Astrocyte (in vitro differentiated cells and primary cell): ENCODE measurements at regions not wholly inside any gene's neighbourhood (a gene's known extent, or its start where the extent isn't known, plus 50 kb on each side); places are given as distances from the start of the nearest gene placed in this dataset.

ENCODE experiments used
- DNase-seq: peaks from one replicate; pipeline ENCODE4 v3.0.0-alpha.2; 2010; ENCODE audit warnings: low read depth
- FAIRE-seq: peaks from 2 replicates; lab custom pipeline; 2011; peaks lifted over from hg19 to GRCh38; lab: Jason Lieb, UNC
- H2AFZ ChIP-seq: 2 replicates; pipeline ENCODE4 v1.6.0; 2012; ENCODE audit warnings: low read depth, low read length, inconsistent platforms
- H3K27ac ChIP-seq: 2 replicates; pipeline ENCODE4 v1.5.1; 2011; ENCODE audit warnings: low read depth, low read length, inconsistent platforms
- H3K27me3 ChIP-seq: 2 replicates; pipeline ENCODE4 v1.6.0; 2011; ENCODE audit warnings: low read length, inconsistent platforms; ENCODE audit not compliant: insufficient read depth
- H3K36me3 ChIP-seq: 2 replicates; pipeline ENCODE4 v1.5.1; 2011; ENCODE audit warnings: low read length, inconsistent platforms; ENCODE audit not compliant: insufficient read depth
- H3K4me1 ChIP-seq: 2 replicates; pipeline ENCODE4 v1.5.1; 2011; ENCODE audit warnings: low read length, inconsistent platforms; ENCODE audit not compliant: insufficient read depth
- H3K4me2 ChIP-seq: 2 replicates; pipeline ENCODE4 v1.6.0; 2012; ENCODE audit warnings: low read length, inconsistent platforms
- H3K4me3 ChIP-seq: 2 replicates; pipeline ENCODE4 v1.5.1; 2011; ENCODE audit warnings: low read depth, mild to moderate bottlenecking, low read length, inconsistent platforms; ENCODE audit not compliant: insufficient read depth
- H3K79me2 ChIP-seq: 2 replicates; pipeline ENCODE4 v1.6.0; 2012; ENCODE audit warnings: mild to moderate bottlenecking, low read length, inconsistent platforms; ENCODE audit not compliant: insufficient read depth
- H3K9ac ChIP-seq: 2 replicates; pipeline ENCODE4 v1.6.0; 2012; ENCODE audit warnings: mild to moderate bottlenecking, low read length, inconsistent platforms
- H3K9me3 ChIP-seq: 2 replicates; pipeline ENCODE4 v1.5.1; 2012; ENCODE audit warnings: low read depth, mild to moderate bottlenecking, low read length, inconsistent platforms; ENCODE audit not compliant: insufficient read depth
- H4K20me1 ChIP-seq: 2 replicates; pipeline ENCODE4 v1.6.0; 2012; ENCODE audit warnings: low read length, inconsistent platforms; ENCODE audit not compliant: insufficient read depth
- H3K27ac Mint-ChIP-seq: one replicate; pipeline ENCODE4 v1.8.0; 2021; ENCODE audit warnings: mild to moderate bottlenecking, mixed read lengths; ENCODE audit not compliant: unreplicated experiment
- H3K27me3 Mint-ChIP-seq: one replicate; pipeline ENCODE4 v1.8.0; 2021; ENCODE audit warnings: low read depth, mixed read lengths; ENCODE audit not compliant: unreplicated experiment
- H3K36me3 Mint-ChIP-seq: one replicate; pipeline ENCODE4 v1.8.0; 2021; ENCODE audit warnings: low read depth, mixed read lengths; ENCODE audit not compliant: unreplicated experiment
- H3K4me1 Mint-ChIP-seq: one replicate; pipeline ENCODE4 v1.8.0; 2021; ENCODE audit warnings: low read depth, mixed read lengths; ENCODE audit not compliant: unreplicated experiment
- H3K4me3 Mint-ChIP-seq: one replicate; pipeline ENCODE4 v1.8.0; 2021; ENCODE audit warnings: mild to moderate bottlenecking, moderate library complexity, mixed read lengths; ENCODE audit not compliant: unreplicated experiment
- H3K9me3 Mint-ChIP-seq: one replicate; pipeline ENCODE4 v1.8.0; 2021; ENCODE audit warnings: mild to moderate bottlenecking, mixed read lengths; ENCODE audit not compliant: unreplicated experiment
- EZH2 ChIP-seq: IDR thresholded peaks from 2 replicates; pipeline ENCODE4 v1.6.1; 2012; ENCODE audit warnings: mild to moderate bottlenecking, low read length, inconsistent platforms; ENCODE audit not compliant: insufficient read depth
- TF ChIP-seq, protein P1 (sequence below): IDR thresholded peaks from 2 replicates; pipeline ENCODE4 v1.5.1; 2011; ENCODE audit warnings: low read depth, mild to moderate bottlenecking, inconsistent platforms, low read length, moderate library complexity; ENCODE audit not compliant: insufficient read depth

DNA sequence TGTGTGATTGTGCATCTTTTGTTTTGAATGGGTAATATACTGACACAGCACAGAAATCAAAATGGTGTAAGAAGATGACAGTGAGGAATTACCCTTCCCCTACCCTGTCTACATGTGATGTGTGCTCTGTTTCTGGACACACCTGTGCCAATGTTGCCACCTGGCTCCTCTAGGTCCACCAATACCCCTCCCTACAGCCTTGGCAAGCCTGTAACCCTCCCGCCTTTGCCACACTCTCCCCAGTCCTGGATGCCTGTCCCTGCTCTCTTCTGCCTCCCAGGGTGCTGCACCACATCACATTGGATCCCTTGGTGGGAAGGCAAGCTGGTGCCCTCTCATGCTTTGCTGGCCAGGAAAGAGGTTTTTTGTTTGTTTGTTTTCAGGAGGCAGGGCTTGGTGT lies 289.5 kb upstream of the N4BP1 start:
- no peak overlapping the region for H3K4me2 ChIP-seq
- Mint-ChIP-seq H3K27me3 (peaks cover 33% of the 10 kb centered on the region), H3K9me3 (peaks cover 1% of the 10 kb centered on the region), H3K36me3 (no peaks in the 10 kb centered on the region), H3K27ac (no peak overlapping the region), H3K4me3 (no peak overlapping the region), H3K4me1 (no peaks in the 10 kb centered on the region)
- H2AFZ ChIP-seq, result no peak overlapping the region
- H3K9me3 ChIP-seq, result no peaks in the 10 kb centered on the region
- no peak overlapping the region for H3K4me3 ChIP-seq
- no peaks in the 10 kb centered on the region for H4K20me1 ChIP-seq
- H3K27ac ChIP-seq, result no peak overlapping the region
- FAIRE-seq, result no peak
- no peaks in the 10 kb centered on the region for H3K79me2 ChIP-seq
- H3K36me3 ChIP-seq, result no peaks in the 10 kb centered on the region
- H3K27me3 ChIP-seq, result no peaks in the 10 kb centered on the region
- H3K4me1 ChIP-seq, result no peaks in the 10 kb centered on the region
- no peak for TF ChIP-seq EZH2
- TF ChIP-seq, protein P1, sequence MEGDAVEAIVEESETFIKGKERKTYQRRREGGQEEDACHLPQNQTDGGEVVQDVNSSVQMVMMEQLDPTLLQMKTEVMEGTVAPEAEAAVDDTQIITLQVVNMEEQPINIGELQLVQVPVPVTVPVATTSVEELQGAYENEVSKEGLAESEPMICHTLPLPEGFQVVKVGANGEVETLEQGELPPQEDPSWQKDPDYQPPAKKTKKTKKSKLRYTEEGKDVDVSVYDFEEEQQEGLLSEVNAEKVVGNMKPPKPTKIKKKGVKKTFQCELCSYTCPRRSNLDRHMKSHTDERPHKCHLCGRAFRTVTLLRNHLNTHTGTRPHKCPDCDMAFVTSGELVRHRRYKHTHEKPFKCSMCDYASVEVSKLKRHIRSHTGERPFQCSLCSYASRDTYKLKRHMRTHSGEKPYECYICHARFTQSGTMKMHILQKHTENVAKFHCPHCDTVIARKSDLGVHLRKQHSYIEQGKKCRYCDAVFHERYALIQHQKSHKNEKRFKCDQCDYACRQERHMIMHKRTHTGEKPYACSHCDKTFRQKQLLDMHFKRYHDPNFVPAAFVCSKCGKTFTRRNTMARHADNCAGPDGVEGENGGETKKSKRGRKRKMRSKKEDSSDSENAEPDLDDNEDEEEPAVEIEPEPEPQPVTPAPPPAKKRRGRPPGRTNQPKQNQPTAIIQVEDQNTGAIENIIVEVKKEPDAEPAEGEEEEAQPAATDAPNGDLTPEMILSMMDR, result no peak
- no peak for DNase-seq
- no peak overlapping the region for H3K9ac ChIP-seq

GRCh38 chr16:48897698-48898205 lies 287.8 kb upstream of the N4BP1 start:
- no peaks in the 10 kb centered on the region for H3K4me1 Mint-ChIP-seq
- Histone ChIP-seq H4K20me1 (no peaks in the 10 kb centered on the region), H3K4me3 (no peak overlapping the region), H3K27me3 (no peaks in the 10 kb centered on the region), H3K4me2 (no peak overlapping the region), H3K79me2 (no peaks in the 10 kb centered on the region), H3K27ac (no peak overlapping the region), H3K4me1 (no peaks in the 10 kb centered on the region), H2AFZ (no peak overlapping the region), H3K36me3 (no peaks in the 10 kb centered on the region), H3K9me3 (no peaks in the 10 kb centered on the region), H3K9ac (no peak overlapping the region)
- H3K9me3 Mint-ChIP-seq, result peaks cover 1% of the 10 kb centered on the region
- no peak overlapping the region for H3K4me3 Mint-ChIP-seq
- H3K27me3 Mint-ChIP-seq, result peaks cover 40% of the 10 kb centered on the region
- no peaks in the 10 kb centered on the region for H3K36me3 Mint-ChIP-seq
- no peak for FAIRE-seq
- no peak for DNase-seq
- TF ChIP-seq EZH2, result no peak
- TF ChIP-seq, protein P1, result no peak
- no peak overlapping the region for H3K27ac Mint-ChIP-seq

DNA sequence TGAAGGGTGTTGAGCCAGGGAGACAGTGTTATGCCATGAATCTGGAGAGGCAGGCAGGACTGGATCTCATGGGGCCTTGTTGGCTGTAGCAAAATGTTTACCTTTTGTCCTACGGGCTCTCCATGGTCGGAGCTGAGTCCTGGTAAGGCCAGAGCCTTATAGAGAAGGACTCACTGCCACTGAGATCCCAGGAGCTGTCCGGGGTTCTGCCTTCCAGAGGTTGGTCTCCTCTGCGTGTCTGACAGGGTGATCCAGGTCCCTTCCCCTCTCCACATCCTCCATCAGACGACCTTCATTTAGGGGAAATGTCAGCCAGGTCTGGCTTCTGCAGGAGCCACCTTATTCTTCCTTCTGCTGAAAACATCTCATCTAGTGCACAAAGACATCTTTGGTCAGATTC lies 285.2 kb upstream of the N4BP1 start:
- Histone ChIP-seq H3K36me3 (no peaks in the 10 kb centered on the region), H3K4me2 (no peak overlapping the region), H3K27me3 (no peaks in the 10 kb centered on the region), H3K4me1 (no peaks in the 10 kb centered on the region), H3K9ac (no peak overlapping the region), H3K79me2 (no peaks in the 10 kb centered on the region), H3K27ac (no peak overlapping the region), H3K4me3 (no peak overlapping the region), H3K9me3 (no peaks in the 10 kb centered on the region), H4K20me1 (no peaks in the 10 kb centered on the region), H2AFZ (no peak overlapping the region)
- Mint-ChIP-seq H3K9me3 (peaks cover 1% of the 10 kb centered on the region), H3K36me3 (no peaks in the 10 kb centered on the region), H3K4me1 (no peaks in the 10 kb centered on the region), H3K4me3 (no peak overlapping the region), H3K27ac (no peak overlapping the region), H3K27me3 (peaks cover 37% of the 10 kb centered on the region)
- FAIRE-seq (no peak), DNase-seq (no peak)
- TF ChIP-seq, protein P1, result no peak
- TF ChIP-seq EZH2, result no peak
